ENCODE measurements at regions not wholly inside any gene's neighbourhood (a gene's known extent, or its start where the extent isn't known, plus 50 kb on each side); places are given as distances from the start of the nearest gene placed in this dataset.
A peak's percentile ranks its signal among the peaks of the same experiment; 100 is the strongest.

GRCh38 chr1:13921190-13921589, 221.2 kb downstream of the PRDM2 start:
- no peak for DNase-seq (ENCODE audit: low read depth in 1 of 2, low spot score in 1 of 2)

- DNase-seq (ENCODE audit: low read depth in 1 of 2, low spot score in 1 of 2), result no peak
These were observed 222.6 kb downstream of the PRDM2 start for GRCh38 chr1:13922466-13923110.

GRCh38 chr1:13926556-13926955, 226.6 kb downstream of the PRDM2 start:
- DNase-seq (ENCODE audit: low read depth in 1 of 2, low spot score in 1 of 2), result no peak

GRCh38 chr1:13927736-13928135, 227.7 kb downstream of the PRDM2 start:
- DNase-seq (ENCODE audit: low read depth in 1 of 2, low spot score in 1 of 2), result no peak

GRCh38 chr1:13929313-13929712, 229.3 kb downstream of the PRDM2 start:
- DNase-seq (ENCODE audit: low read depth in 1 of 2, low spot score in 1 of 2), result no peak

- DNase-seq (ENCODE audit: low read depth in 1 of 2, low spot score in 1 of 2), result peak in 1 of 2 donors; percentile 7
These were observed 230.2 kb downstream of the PRDM2 start for GRCh38 chr1:13930151-13930550.

GRCh38 chr1:13931226-13931625, 231.2 kb downstream of the PRDM2 start:
- DNase-seq (ENCODE audit: low read depth in 1 of 2, low spot score in 1 of 2), result no peak

GRCh38 chr1:13935336-13935735, 235.3 kb downstream of the PRDM2 start:
- no peak for DNase-seq (ENCODE audit: low read depth in 1 of 2, low spot score in 1 of 2)

- no peak for DNase-seq (ENCODE audit: low read depth in 1 of 2, low spot score in 1 of 2)
These were observed 241.3 kb downstream of the PRDM2 start for GRCh38 chr1:13941315-13941714.

GRCh38 chr1:13943055-13943454, 243.1 kb downstream of the PRDM2 start:
- DNase-seq (ENCODE audit: low read depth in 1 of 2, low spot score in 1 of 2), result no peak

- DNase-seq (ENCODE audit: low read depth in 1 of 2, low spot score in 1 of 2), result no peak
These were observed 245.9 kb downstream of the PRDM2 start for GRCh38 chr1:13945856-13946255.

GRCh38 chr1:13947658-13948057, 247.7 kb downstream of the PRDM2 start:
- no peak for DNase-seq (ENCODE audit: low read depth in 1 of 2, low spot score in 1 of 2)

GRCh38 chr1:13948396-13948795, 248.4 kb downstream of the PRDM2 start:
- no peak for DNase-seq (ENCODE audit: low read depth in 1 of 2, low spot score in 1 of 2)

- DNase-seq (ENCODE audit: low read depth in 1 of 2, low spot score in 1 of 2), result no peak
These were observed 249.0 kb downstream of the PRDM2 start for GRCh38 chr1:13948888-13949391.

- no peak for DNase-seq (ENCODE audit: low read depth in 1 of 2, low spot score in 1 of 2)
These were observed 249.6 kb downstream of the PRDM2 start for GRCh38 chr1:13949546-13949945.

GRCh38 chr1:13950637-13951036, 250.6 kb downstream of the PRDM2 start:
- DNase-seq (ENCODE audit: low read depth in 1 of 2, low spot score in 1 of 2), result no peak

- DNase-seq (ENCODE audit: low read depth in 1 of 2, low spot score in 1 of 2), result no peak
These were observed 252.1 kb downstream of the PRDM2 start for GRCh38 chr1:13951793-13952751.

GRCh38 chr1:13952985-13953384, 253.0 kb downstream of the PRDM2 start:
- DNase-seq (ENCODE audit: low read depth in 1 of 2, low spot score in 1 of 2), result no peak

- no peak for DNase-seq (ENCODE audit: low read depth in 1 of 2, low spot score in 1 of 2)
These were observed 256.4 kb downstream of the PRDM2 start for GRCh38 chr1:13956393-13956792.

GRCh38 chr1:13960375-13960987, 260.5 kb downstream of the PRDM2 start:
- DNase-seq (ENCODE audit: low read depth in 1 of 2, low spot score in 1 of 2), result peak; percentile 15 to 49

GRCh38 chr1:13964768-13965167, 264.8 kb downstream of the PRDM2 start:
- DNase-seq (ENCODE audit: low read depth in 1 of 2, low spot score in 1 of 2), result no peak
